ENCODE measurements at regions not wholly inside any gene's neighbourhood (a gene's known extent, or its start where the extent isn't known, plus 50 kb on each side); places are given as distances from the start of the nearest gene placed in this dataset.

DNA sequence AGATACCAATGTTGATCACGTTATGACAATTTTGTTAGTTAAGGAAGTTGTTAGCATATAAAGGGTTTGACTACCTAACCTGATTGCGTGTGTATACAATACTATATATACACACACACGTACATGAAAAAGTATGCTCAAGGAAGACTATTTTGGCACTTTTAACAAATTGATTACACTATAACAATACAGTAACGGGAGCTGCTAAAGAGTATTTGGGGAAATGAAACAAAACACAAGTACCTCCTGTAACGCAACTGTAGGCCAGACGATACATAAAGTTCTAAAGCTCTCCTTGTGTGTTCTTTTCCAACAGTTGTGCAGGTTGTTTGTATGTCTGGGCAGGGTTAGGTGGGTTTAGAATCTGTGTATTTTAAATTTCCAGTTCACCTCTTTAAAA is 98.7 kb downstream of the PLEKHG1 start:
- Mint-ChIP-seq H3K4me3 (ENCODE audit: unreplicated experiment) (no peak overlapping the region), H3K27ac (ENCODE audit: unreplicated experiment) (no peak overlapping the region), H3K27me3 (ENCODE audit: low read depth, unreplicated experiment) (no peaks in the 10 kb centered on the region), H3K4me1 (ENCODE audit: low read depth, unreplicated experiment) (peaks cover 12% of the 10 kb centered on the region), H3K36me3 (ENCODE audit: low read depth, unreplicated experiment) (no peaks in the 10 kb centered on the region), H3K9me3 (ENCODE audit: unreplicated experiment) (no peaks in the 10 kb centered on the region)
- Histone ChIP-seq H4K20me1 (ENCODE audit: insufficient read depth, low read length) (no peaks in the 10 kb centered on the region), H3K9me3 (ENCODE audit: insufficient read depth, low read depth, low read length) (no peaks in the 10 kb centered on the region), H3K4me2 (ENCODE audit: low read length) (no peak overlapping the region), H3K9ac (ENCODE audit: low read length) (no peak overlapping the region), H3K27ac (ENCODE audit: low read depth, low read length) (no peak overlapping the region), H3K27me3 (ENCODE audit: insufficient read depth, low read length) (no peaks in the 10 kb centered on the region), H3K4me1 (ENCODE audit: insufficient read depth, low read length) (no peaks in the 10 kb centered on the region), H3K36me3 (ENCODE audit: insufficient read depth, low read length) (no peaks in the 10 kb centered on the region), H3K4me3 (ENCODE audit: insufficient read depth, low read depth, low read length) (no peak overlapping the region), H2AFZ (ENCODE audit: low read depth, low read length) (no peak overlapping the region), H3K79me2 (ENCODE audit: insufficient read depth, low read length) (no peaks in the 10 kb centered on the region)
- FAIRE-seq (no peak), DNase-seq (ENCODE audit: low read depth) (no peak)
- no peak for TF ChIP-seq EZH2 (IDR thresholded peaks at IDR 0.05; ENCODE audit: insufficient read depth, low read length)
- TF ChIP-seq, protein P1, sequence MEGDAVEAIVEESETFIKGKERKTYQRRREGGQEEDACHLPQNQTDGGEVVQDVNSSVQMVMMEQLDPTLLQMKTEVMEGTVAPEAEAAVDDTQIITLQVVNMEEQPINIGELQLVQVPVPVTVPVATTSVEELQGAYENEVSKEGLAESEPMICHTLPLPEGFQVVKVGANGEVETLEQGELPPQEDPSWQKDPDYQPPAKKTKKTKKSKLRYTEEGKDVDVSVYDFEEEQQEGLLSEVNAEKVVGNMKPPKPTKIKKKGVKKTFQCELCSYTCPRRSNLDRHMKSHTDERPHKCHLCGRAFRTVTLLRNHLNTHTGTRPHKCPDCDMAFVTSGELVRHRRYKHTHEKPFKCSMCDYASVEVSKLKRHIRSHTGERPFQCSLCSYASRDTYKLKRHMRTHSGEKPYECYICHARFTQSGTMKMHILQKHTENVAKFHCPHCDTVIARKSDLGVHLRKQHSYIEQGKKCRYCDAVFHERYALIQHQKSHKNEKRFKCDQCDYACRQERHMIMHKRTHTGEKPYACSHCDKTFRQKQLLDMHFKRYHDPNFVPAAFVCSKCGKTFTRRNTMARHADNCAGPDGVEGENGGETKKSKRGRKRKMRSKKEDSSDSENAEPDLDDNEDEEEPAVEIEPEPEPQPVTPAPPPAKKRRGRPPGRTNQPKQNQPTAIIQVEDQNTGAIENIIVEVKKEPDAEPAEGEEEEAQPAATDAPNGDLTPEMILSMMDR (IDR thresholded peaks at IDR 0.05; ENCODE audit: insufficient read depth, low read depth, low read length), result no peak

DNA sequence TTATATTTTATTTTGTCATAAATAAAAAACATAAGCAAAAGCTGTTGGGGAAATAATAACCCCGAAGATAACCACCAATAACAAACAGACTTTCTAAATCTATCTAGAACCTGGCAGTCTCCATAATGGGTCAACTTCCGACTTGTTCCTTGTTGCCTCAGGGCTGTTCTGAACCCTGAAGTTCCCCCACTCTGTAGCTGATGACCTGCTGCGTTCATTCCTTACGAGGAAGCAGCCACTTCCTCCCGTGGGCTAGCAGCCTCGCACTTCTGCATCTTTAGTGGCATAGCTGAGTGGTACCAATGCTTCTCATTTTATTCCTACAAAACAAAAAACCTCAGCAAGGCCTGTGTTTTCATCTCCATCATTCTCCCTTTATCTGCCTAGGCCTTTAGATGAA is 103.0 kb downstream of the PLEKHG1 start:
- Histone ChIP-seq H3K79me2 (ENCODE audit: insufficient read depth, low read length) (no peaks in the 10 kb centered on the region), H2AFZ (ENCODE audit: low read depth, low read length) (no peak overlapping the region), H3K4me3 (ENCODE audit: insufficient read depth, low read depth, low read length) (no peak overlapping the region), H3K9me3 (ENCODE audit: insufficient read depth, low read depth, low read length) (no peaks in the 10 kb centered on the region), H4K20me1 (ENCODE audit: insufficient read depth, low read length) (no peaks in the 10 kb centered on the region), H3K4me1 (ENCODE audit: insufficient read depth, low read length) (no peaks in the 10 kb centered on the region), H3K4me2 (ENCODE audit: low read length) (no peak overlapping the region), H3K36me3 (ENCODE audit: insufficient read depth, low read length) (no peaks in the 10 kb centered on the region), H3K9ac (ENCODE audit: low read length) (no peak overlapping the region), H3K27ac (ENCODE audit: low read depth, low read length) (no peak overlapping the region), H3K27me3 (ENCODE audit: insufficient read depth, low read length) (no peaks in the 10 kb centered on the region)
- no peaks in the 10 kb centered on the region for H3K27me3 Mint-ChIP-seq (ENCODE audit: low read depth, unreplicated experiment)
- H3K9me3 Mint-ChIP-seq (ENCODE audit: unreplicated experiment), result no peaks in the 10 kb centered on the region
- H3K4me3 Mint-ChIP-seq (ENCODE audit: unreplicated experiment), result no peak overlapping the region
- H3K4me1 Mint-ChIP-seq (ENCODE audit: low read depth, unreplicated experiment), result no peaks in the 10 kb centered on the region
- no peak overlapping the region for H3K27ac Mint-ChIP-seq (ENCODE audit: unreplicated experiment)
- TF ChIP-seq, protein P1 (IDR thresholded peaks at IDR 0.05; ENCODE audit: insufficient read depth, low read depth, low read length), result no peak
- no peak for TF ChIP-seq EZH2 (IDR thresholded peaks at IDR 0.05; ENCODE audit: insufficient read depth, low read length)
- FAIRE-seq, result no peak
- H3K36me3 Mint-ChIP-seq (ENCODE audit: low read depth, unreplicated experiment), result no peaks in the 10 kb centered on the region
- DNase-seq (ENCODE audit: low read depth), result no peak

DNA sequence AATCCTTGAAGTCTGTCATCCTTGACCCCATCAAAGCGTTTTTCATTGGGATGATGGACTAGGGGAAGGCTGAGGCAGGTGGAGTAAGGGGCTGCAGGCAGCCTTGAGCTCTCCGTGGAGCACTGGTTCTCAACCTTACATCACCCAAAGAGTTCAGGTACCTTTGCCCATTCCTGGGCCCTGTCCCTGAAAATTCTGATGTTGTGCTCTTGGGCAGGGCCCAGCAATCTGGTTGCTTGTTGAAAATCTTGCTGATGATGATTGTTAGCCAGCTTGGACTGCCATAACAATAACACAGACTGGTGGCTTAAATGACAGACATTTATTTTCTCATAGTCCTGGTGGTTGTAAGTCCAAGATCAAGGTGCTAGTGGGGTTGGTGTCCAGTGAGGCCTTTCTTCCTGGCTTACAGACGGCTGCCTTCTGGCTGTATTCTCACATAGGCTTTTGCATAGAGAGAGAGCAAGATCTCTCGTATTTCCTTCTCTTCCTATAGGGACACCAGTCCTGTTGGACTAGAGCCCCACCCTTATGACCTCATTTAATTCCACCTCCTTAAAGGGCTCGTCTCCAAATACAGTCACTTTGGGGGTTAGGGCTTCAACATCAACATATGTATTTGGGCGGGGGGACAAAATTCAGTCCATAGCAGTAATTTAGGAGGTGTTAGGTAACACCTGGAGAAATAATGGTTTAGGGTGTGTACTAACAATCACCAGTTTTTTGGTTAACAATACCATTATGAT is 104.9 kb downstream of the PLEKHG1 start:
- H3K36me3 Mint-ChIP-seq (ENCODE audit: low read depth, unreplicated experiment), result no peaks in the 10 kb centered on the region
- no peaks in the 10 kb centered on the region for H3K9me3 ChIP-seq (ENCODE audit: insufficient read depth, low read depth, low read length)
- H3K4me1 Mint-ChIP-seq (ENCODE audit: low read depth, unreplicated experiment), result peaks cover 5% of the 10 kb centered on the region
- no peak overlapping the region for H3K4me3 Mint-ChIP-seq (ENCODE audit: unreplicated experiment)
- DNase-seq (ENCODE audit: low read depth) (no peak), FAIRE-seq (no peak)
- no peaks in the 10 kb centered on the region for H3K36me3 ChIP-seq (ENCODE audit: insufficient read depth, low read length)
- no peaks in the 10 kb centered on the region for H4K20me1 ChIP-seq (ENCODE audit: insufficient read depth, low read length)
- no peaks in the 10 kb centered on the region for H3K9me3 Mint-ChIP-seq (ENCODE audit: unreplicated experiment)
- no peaks in the 10 kb centered on the region for H3K27me3 ChIP-seq (ENCODE audit: insufficient read depth, low read length)
- H3K4me2 ChIP-seq (ENCODE audit: low read length), result no peak overlapping the region
- H3K27me3 Mint-ChIP-seq (ENCODE audit: low read depth, unreplicated experiment), result no peaks in the 10 kb centered on the region
- no peaks in the 10 kb centered on the region for H3K4me1 ChIP-seq (ENCODE audit: insufficient read depth, low read length)
- no peak overlapping the region for H3K9ac ChIP-seq (ENCODE audit: low read length)
- no peaks in the 10 kb centered on the region for H3K79me2 ChIP-seq (ENCODE audit: insufficient read depth, low read length)
- H3K4me3 ChIP-seq (ENCODE audit: insufficient read depth, low read depth, low read length), result no peak overlapping the region
- H3K27ac Mint-ChIP-seq (ENCODE audit: unreplicated experiment), result no peak overlapping the region
- no peak overlapping the region for H3K27ac ChIP-seq (ENCODE audit: low read depth, low read length)
- no peak overlapping the region for H2AFZ ChIP-seq (ENCODE audit: low read depth, low read length)
- TF ChIP-seq, protein P1 (IDR thresholded peaks at IDR 0.05; ENCODE audit: insufficient read depth, low read depth, low read length), result no peak
- TF ChIP-seq EZH2 (IDR thresholded peaks at IDR 0.05; ENCODE audit: insufficient read depth, low read length), result no peak
